ENCODE measurements at regions not wholly inside any gene's neighbourhood (a gene's known extent, or its start where the extent isn't known, plus 50 kb on each side); places are given as distances from the start of the nearest gene placed in this dataset.
A peak's percentile ranks its signal among the peaks of the same experiment; 100 is the strongest.
"Not testable (repeated sequence)": the region's sequence is repeated elsewhere in the genome, so short reads cannot be mapped to it uniquely, and the experiment has no call there.

DNA sequence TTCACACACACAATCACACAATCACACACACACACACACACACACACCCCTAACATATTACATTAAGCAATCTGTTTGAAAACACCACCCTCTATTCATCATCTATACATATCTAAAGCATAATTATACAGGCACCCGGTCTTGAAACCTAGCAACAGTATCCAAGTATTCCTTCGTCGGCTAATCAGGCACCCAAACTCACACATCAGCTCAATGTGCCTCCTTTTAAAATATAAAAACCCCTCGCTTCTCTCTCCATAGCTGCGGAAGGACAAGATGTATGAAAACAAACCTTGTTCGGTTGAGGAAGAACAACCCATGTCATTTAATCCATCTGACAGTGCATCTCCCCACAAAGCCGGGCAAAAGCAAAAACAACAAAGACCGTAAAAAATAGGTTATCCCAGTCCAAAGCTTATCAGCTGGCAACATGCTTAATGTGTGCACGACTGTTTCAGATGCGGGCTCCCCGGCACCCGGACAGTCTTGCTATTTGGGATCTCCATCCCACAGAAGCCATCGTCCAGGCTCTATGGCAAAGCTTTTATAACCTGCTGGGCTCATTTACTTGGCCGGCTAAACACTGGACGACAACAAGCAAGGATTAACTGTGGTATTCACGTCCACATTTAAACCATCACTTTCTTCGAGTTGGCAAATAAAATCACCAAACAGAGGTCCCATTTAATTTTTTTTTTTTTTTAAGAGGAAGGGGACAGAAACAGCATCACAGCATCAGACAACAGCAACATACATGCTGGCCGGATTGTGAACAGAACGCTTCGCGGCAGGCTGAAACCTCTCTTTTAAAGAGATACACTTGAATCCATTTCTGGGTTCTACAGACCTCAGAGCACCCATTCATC lies 365.5 kb downstream of the SHANK2 start:
- DNase-seq (ENCODE audit: low spot score): no peak

DNA sequence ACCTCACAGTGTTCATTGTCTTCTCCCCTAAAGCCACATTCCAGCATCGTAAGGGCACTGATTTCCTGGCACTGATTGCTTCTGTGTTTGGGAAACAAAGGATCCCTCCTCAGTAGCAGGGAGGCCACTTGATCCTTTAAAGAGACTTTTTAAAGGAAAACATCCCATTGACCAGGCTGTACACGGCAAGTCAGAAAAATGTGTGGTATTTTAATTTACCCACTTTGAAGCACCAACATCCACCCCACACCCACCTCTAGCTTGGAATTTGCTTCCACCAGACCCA lies 364.9 kb downstream of the SHANK2 start:
- no peak for DNase-seq (ENCODE audit: low spot score)

DNA sequence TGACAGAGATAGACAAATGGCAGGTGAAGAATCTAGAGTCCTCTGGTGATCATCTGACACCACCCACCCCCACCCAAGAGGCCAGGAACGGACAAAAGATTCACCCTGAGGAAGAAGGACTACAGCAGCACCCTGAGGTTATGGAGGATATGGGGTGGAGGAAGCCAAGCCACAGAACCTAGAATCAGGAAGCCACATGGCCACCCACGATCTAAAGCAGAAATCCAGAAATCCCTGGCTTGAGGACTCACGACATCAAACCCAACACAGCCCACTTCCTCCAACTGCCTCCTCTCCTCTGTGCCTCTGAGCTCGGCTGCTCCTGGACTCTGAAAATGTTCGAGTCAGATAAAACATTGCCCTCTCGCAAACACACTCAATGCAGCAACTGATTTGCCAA lies 364.3 kb downstream of the SHANK2 start:
- no peak for DNase-seq (ENCODE audit: low spot score)

DNA sequence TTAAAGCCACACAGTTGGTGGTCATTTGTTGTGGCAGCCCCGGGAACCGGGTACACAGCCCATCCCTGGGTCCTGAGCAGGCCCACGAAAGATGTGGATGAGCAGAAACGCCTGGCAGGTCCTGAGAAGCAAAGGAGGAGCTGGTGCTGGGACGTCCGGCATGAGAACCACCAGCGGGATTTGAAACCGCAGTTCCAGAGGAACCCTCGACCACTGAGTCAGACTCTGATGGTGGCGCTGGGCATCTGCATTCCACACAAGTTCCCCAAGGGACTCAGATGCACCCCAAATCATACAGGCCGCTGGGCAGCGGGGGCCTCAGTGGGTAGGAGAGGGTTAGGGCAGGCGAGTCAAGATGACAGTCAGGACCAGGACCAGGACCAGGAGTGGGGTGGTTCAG lies 363.0 kb downstream of the SHANK2 start:
- DNase-seq (ENCODE audit: low spot score): no peak

DNA sequence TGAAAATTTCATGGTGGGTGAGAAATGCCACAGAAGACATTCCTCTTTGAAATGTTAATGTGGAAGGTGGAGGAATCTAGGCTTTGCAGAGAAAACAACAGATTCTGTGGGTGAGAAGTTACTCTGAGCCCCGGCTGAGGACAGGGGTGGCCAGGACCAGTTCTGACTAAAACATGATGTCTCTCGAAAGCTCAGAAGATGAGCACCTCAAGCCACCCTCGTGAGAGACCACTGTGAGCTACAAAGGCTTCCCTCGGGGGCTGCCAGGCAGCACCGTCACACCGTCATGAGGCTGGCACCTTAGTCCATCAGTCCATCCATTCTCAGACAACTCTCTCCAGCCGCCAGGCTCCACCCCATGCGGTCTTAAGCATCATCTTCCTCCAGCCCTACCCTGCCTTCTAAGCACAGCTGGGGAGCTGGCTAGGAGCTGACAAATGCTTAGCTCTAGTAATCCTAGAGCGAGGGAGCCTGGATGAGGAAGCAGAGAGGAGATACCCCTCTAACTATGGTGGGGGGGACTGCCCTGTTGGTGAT lies 360.5 kb downstream of the SHANK2 start:
- DNase-seq (ENCODE audit: low spot score): no peak

DNA sequence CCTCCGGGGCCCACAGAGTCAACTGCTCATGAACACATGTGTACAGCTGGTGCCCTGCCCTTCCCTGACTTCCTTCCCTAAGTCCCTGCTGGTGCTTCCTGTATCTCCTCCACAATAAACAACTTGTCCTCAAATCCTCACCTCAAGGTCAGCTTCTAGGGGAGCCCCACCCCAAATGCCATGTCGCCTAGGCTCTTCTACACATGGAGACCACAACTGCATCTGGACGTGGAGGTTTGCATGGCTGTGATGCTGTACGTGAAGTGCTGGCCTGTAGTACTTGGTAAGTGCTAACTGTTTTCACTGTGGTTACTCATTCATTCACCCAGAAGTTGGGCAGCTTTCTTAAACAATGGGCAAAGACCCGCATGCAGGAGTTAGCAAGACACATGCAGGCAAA lies 359.5 kb downstream of the SHANK2 start:
- no peak for DNase-seq (ENCODE audit: low spot score)

DNA sequence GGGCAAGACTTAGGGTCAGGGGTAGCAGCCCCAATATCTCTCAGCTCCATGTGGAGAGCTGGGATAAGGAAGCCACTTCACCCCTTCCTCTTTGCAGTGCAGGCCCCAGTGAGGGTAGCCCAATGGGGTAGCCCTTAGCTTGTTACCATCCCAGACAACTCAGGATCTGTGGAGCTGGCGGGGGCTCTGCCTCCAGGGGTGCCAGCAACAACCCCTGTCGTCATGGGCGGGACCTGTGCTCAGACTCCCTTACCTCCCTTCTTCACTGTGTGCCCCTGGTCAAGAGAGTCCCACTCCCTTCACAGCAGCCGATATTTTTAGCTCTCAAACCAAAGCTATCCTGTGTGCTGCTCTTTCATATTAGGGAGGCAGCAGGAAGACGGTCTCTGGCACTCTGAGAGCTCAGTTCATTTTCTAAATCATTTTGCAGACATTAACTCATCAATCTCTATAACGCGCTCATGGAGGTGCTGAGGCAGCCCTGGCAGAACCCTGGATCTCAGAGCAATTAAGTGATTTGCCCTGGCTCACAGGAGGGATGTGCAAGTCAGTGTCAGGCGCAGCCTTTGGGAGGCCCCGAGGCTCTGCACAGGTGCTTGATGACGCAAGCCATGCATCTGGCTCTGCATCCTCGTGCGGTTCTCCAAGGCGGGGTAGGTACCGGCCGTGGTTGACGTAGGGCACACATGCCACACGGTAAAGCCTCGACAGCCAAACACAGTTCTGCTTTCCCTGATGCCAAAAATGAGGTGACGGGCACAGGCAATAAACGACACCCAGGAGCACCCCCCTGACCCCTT lies 357.6 kb downstream of the SHANK2 start:
- DNase-seq (ENCODE audit: low spot score): no peak

DNA sequence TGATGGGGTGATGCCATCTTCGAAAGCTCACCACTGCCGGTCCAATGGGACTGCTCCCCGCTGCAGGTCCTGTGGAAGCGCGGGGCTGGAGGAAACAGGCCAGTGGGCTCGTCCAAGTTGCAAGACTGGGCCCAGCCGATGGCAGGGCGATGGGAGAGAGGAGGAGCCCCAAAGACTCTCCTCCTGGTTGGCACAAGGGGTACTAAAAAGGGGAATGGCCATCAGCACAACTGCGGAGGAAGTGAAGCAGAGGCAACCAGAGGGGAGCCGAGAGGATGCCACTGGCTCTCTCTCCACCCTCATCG lies 357.1 kb downstream of the SHANK2 start:
- no peak for DNase-seq (ENCODE audit: low spot score)

DNA sequence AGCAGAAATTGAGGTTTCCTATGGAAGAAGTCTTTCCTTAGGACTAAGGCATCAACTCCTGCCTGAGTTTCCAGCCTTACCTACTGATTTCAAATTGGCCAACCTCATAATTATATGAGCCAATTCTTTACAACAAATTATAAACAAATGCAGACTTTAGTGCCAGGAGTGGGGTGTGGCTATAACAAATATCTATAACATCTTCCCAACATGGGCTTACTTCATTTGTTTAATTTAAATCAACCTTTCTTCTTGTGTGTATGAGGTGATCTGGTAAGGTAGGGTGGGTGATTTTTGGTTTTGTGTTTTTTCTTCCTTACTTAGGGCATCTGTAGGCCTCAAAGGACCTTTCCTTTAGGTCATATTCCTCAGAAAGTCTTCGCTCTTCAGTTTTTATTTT lies 354.9 kb downstream of the SHANK2 start:
- no peak for DNase-seq (ENCODE audit: low spot score)

DNA sequence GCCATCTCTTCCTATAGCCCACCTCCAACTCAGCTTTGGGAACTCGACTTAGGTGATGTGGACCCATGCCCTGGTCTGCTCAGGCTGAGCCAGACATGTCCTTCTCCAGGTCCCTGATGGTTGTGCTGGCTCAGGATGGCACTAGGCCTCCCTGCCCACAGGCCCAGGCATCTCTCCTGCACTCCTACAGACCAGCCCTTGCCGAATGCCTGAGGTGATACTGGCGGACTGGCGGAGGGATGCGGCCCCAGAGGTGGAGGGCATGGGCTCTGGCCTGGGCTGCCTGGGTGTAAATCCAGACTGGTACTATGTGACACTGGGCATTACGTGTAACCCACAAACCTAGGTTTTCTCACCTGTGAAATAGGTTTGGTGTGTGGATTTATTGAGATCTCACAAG lies 352.8 kb downstream of the SHANK2 start:
- no peak for DNase-seq (ENCODE audit: low spot score)

DNA sequence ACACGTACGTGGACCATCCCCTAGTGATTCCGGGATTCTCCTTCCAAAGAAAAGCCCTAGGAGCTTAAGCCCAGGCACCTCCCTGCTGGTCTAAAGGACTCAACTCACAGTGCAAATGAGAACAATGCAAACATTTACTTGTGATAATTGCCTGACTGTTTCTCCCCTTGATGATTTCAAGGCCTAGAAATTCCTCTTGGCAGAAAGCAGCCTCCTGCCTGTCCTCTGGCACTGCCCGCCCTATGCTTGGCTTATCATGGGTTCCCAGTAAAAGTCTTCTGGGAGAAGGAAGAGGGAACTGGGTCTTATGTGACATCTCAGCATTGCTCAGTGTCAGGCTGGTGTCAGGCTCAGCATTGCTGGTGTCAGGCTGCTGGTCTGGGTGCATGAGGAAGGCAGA lies 351.8 kb downstream of the SHANK2 start:
- no peak for DNase-seq (ENCODE audit: low spot score)

DNA sequence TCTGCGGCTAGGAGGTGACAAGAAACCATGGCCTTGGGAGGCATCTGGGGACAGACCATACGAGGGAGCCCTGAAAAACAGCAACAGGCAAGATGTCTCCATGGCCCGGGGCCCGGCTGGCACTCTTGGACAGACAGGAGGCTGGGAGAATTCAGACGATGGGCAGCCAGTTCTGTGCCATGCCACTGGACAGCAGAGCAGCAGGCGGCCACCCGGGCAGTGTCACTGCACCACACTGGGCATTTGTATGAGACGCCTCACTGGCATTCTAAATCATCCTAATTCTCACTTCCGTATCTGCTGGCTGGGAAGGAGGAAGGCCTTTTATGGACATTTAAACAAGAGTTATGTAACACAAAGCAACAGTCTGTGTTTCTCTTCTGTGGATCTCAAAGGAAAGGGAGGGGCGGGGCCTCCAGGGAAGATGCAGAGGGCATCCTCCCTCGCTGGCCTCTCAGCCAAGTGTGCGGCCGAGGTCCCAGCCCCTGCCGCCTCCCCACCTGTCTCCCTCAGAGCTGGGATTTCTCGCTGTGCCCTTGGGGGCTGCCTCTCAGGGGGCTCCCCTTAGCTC lies 350.3 kb downstream of the SHANK2 start:
- peak; percentile 20 for DNase-seq (ENCODE audit: low spot score)

DNA sequence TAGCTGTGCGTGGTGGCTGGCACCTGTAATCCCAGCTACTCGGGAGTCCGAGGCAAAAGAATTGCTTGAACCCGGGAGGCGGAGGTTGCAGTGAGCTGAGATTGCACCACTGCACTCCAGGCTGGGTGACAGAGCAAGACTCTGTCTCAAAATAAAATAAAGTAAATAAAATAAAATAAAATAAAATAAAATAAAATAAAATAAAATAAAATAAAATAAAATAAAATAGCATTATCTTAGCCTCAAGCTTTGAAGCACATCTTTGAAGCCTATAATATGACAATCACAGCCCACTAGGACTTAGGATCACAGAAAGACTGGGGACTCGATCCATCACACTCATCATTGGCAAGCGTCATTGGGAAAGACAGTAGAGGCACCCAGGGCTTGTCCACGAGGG lies 349.1 kb downstream of the SHANK2 start:
- not testable (repeated sequence) for DNase-seq (ENCODE audit: low spot score)

DNA sequence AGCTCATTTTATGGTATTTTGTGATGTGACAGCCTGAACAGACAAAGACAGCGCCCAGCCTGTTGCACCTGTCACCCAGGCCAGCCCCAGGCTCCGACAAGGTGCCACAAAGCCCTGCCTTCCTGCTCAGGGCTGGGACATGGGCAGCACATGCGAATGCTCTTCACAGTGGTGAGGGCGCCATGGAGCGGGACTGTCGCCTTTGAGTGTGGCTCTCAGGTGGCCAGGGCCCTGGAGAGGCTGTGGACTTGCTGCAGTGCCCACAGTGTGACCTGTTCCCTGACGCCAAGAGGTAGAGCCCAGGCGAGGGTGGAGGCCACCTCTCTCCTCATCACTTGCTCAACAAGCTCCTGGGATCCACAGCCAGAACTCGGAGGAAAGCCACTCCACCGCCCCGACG lies 346.3 kb downstream of the SHANK2 start:
- no peak for DNase-seq (ENCODE audit: low spot score)

DNA sequence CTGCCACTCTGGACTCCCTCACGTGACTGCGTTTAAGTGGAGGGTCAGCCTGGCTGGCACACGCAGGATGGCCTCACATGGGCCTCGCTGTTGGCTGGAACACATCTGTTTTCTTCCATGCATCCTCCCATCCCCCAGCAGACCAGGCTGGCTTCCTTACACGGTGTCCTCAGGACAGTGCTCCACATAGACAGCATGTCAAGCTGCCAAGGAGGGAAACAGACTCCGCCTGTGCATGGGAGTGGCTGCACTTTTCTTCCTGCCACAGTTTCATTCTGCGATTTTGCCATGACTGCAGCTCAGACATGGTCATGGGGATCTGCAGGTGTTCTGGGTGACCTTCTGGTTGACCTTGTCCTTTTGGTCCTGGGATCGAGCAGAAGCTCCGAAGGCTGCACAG lies 344.2 kb downstream of the SHANK2 start:
- no peak for DNase-seq (ENCODE audit: low spot score)

DNA sequence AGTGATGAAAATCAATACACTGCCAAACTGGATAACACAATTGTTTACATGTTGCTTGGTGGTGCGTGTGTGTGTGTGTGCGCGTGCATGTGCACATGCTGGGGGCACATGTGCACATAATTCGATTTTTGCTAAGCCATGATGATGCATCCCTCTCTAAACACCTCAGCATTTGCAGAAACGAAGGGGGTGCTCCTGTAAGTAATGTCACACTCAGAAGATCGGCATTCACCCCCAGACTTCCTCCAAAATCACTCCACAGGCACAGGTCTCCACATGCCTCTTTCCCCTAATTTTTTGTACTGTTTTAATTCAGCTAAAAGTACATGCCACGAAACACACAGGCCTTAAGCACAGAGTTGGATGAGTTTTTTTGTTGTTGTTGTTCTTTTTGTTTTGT lies 341.5 kb downstream of the SHANK2 start:
- DNase-seq (ENCODE audit: low spot score): no peak

DNA sequence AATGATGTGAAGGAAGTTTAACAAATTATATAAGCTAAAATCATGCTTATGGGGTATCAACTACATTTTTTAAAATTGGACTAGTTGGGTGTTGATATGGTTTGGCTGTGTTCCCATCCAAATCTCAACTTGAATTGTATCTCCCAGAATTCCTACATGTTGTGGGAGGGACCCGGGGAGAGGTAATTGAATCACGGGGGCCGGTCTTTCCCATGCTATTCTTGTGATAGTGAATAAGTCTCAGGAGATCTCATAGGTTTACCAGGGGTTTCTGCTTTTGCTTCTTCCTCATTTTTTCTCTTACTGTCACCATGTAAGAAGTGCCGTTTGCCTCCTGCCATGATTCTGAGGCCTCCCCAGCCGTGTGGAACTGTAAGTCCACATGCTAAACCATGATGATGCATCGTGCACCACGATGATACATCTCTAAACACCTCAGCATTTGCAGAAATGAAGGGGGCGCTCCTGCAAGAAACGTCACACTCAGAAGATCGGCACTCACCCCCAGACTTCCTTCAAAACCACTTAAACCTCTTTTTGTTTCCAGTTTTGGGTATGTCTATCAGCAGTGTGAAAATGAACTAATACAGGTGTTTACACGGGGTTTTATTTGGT lies 340.0 kb downstream of the SHANK2 start:
- DNase-seq (ENCODE audit: low spot score): no peak

DNA sequence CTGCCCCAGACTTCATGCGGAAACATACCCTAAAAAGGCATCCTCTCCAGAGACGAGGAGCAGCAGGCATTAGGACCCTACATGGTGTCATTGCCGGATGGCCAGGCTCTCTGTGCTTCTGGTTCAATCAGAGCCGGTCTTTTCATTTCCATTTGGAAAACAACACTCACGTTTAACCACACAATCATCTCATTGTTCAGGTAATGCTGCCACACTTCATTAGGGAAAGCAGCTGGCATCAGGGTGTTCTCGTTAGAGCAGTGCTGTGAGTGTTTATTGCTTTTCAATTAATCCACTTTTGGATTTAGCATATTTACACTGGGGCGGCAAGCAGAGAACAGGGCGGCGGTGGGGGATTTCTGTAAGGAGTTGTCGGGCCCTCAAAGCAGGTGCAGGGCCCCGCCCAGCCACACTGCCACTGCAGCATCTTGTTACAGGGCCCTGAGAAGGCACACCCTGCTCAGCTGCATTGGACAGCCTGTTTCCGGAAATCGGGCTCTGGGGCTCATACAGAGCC lies 338.6 kb downstream of the SHANK2 start:
- DNase-seq (ENCODE audit: low spot score): peak; percentile 25

DNA sequence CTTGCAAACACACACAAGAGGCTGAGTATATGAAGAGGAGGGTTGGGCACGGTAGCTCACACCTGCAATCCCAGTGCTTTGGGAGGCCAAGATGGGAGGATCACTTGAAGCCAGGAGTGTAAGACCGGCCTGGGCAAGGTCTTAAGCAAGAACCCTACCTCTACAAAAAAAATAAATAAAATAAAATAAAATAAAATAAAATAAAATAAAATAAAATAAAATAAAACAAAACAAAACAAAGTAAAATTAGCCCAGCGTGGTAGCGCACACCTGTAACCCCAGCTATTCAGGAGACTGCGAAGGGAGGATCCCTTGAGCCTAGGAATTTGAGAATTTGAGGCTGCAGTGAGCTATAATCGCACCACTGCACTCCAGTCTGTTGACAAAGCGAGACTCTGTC lies 337.9 kb downstream of the SHANK2 start:
- DNase-seq (ENCODE audit: low spot score): no peak

DNA sequence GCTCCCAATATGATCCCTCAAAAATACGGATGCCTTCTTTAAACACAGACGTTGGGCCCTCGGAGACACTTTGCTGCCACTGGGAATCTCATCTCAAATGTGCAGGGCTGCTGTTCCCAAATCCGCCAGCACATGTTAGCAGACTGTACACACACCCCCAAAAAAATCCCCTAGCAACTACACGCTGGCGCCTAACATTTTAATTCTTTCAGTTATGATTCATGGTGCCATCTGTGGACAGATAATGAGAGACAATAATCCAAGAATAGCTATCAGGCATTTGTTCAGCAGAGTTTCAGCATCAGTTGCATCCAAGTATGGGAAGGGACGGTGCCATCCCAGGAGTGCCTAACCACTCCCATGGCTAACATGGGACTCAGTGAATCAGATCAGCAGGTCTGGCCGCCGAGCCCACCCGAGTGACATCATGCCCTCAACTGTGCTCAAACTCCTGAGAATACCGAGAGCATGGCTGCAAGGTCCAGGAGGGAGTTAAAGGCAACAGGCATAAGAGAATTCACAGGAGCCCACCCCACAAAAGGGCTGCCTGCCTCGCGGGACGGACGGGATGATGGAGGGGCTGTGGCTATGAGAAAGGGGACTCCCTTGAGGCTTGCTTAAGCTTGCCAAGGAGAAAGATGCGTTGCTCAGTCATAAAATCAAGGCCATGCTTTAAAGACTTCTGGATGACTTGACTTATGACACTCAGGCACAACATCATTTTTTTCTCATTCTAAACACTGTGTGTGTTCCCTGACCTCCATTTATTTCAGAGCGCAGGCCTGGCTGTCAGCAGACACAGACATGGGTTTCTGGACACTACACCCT lies 337.0 kb downstream of the SHANK2 start:
- DNase-seq (ENCODE audit: low spot score): peak; percentile 2

DNA sequence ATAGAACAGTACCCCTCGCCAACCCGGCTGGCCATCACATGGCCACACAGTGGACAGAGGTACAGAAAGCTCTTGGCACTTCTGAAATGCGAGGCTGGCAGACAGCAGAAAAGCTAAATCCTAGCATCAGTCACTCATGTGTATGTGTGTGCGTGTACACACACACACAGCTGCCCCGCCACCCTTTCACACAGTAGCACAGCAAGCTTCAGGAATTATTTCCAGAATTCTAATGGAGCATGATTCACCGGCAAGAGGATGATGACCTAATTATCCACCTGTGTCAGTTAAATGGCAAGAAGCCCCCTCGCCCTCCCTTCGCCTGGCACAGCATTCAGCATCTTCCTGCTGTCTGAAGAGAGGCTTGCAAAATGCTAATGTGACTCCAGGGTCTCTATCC lies 336.0 kb downstream of the SHANK2 start:
- no peak for DNase-seq (ENCODE audit: low spot score)

Data from umbilical cord (tissue), 1 donor.